Retinal pigment epithelial cell (primary cell): ENCODE measurements at regions not wholly inside any gene's neighbourhood (a gene's known extent, or its start where the extent isn't known, plus 50 kb on each side); places are given as distances from the start of the nearest gene placed in this dataset.

Experiments used
- DNase-seq: peaks from one replicate; pipeline ENCODE4 v3.0.0-alpha.2; 2010; ENCODE audit warnings: low read depth
- H3K4me3 ChIP-seq: 2 replicates; pipeline ENCODE4 v1.5.1; 2011; ENCODE audit warnings: mild to moderate bottlenecking, low read length, control low read depth, moderate library complexity
- CTCF ChIP-seq: conservative IDR thresholded peaks from 2 replicates; pipeline ENCODE4 v1.5.1; 2011; ENCODE audit warnings: low read depth, low read length, control low read depth, inconsistent platforms

DNA sequence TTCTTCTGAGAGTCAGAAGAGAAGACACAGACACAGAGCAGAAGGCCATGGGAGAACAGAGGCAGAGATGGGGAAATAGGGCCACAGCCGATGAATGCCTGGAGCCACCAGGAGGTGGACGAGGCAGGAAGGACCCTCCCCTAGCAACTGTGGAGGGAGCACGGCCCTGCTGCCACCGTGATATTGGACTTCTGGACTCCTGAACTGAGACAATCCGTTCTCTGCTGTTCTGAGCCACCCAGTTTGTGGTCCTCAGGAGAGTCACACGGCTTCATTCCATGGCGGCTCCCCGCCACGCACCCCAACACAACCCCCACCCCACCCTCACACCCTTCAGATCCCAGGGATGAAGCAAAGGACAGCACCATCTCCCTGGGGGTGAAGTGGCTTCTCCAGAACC, 338.1 kb downstream of the CTTN start:
- no peak for TF ChIP-seq CTCF
- DNase-seq: no peak

DNA sequence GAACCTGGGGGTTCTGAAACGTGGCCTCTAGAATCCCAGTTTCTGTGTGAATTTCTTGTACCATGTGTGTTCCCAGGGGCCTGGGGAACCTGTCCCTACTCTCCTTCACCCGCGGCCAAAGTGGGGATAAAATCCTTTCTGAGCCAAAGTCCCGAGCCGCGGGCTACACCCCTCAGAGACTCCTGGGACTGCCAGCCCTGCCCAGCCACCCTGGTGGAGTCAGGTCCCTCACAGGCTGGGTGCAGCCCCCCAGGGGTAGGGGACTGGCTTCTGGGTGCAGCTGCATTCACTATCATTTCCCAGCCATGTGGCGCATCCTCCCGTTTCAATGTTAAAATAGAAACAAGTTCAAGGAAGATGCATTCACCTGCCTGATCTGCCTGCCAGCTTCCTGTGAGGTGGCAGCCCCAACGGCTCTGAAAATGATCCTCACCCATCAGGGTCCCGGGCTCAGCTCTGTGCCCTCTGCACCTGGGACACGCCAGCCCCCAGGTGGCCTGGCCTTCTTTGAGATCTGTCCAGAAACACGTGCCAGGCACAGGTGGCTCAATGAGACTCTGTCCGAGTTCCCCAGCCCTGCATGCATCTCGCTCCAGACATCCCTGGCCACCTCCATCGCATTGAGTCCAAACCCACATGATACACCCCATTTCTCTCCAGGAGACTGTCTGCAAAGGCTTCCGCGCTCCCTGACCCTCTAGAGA, 338.8 kb downstream of the CTTN start:
- no peak for TF ChIP-seq CTCF
- H3K4me3 ChIP-seq: no peak overlapping the region
- DNase-seq: no peak

More for the DNA sequence above, 338.1 kb downstream of the CTTN start:
- no peak overlapping the region for H3K4me3 ChIP-seq

DNA sequence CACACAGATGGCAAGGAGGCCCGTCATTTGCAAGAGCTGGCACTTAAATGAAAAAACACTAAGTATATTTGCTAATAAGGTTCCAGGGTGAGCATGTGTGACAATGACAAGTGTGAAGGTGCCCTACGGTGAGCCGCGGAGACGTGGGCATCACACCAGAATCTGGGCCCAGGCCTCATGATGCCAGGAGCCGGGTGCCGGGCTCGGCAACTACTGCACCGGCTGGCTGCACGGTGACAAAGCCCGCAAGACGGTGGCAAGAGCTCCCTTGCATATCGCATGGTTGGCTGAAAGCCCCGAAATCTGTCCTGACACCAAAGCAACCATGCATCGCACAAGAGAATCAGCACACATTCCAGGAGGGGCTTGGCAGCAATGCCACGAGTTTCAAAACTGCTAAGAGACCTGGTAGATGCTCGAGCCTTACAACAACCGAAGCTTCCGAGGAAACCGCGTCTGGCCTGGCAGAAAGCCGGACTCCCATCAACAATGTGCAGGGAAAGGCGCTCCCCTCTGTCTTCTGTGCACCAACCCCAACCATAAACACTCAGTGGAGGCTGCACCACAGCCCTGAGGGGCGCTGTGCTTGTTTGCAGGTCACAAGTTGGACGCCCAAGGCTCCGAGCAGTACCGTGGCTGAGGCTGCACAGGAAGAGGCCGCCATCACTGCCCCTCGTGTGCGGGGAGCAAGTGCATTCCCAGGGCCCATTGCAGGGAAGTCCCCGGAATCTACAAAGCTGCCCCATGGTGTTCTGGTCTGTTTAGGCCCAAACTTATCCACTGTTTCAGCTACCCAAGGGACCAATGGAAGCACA, 339.7 kb downstream of the CTTN start:
- DNase-seq: no peak
- no peak for TF ChIP-seq CTCF

GRCh38 chr11:70738661-70739060, 340.3 kb downstream of the CTTN start:
- no peak for TF ChIP-seq CTCF
- H3K4me3 ChIP-seq: no peak overlapping the region
- DNase-seq: no peak

More for the DNA sequence above, 339.7 kb downstream of the CTTN start:
- H3K4me3 ChIP-seq: no peak overlapping the region

- no peak for TF ChIP-seq CTCF
- DNase-seq: no peak
- H3K4me3 ChIP-seq: no peak overlapping the region
These were observed 340.8 kb downstream of the CTTN start for GRCh38 chr11:70739091-70739490.

DNA sequence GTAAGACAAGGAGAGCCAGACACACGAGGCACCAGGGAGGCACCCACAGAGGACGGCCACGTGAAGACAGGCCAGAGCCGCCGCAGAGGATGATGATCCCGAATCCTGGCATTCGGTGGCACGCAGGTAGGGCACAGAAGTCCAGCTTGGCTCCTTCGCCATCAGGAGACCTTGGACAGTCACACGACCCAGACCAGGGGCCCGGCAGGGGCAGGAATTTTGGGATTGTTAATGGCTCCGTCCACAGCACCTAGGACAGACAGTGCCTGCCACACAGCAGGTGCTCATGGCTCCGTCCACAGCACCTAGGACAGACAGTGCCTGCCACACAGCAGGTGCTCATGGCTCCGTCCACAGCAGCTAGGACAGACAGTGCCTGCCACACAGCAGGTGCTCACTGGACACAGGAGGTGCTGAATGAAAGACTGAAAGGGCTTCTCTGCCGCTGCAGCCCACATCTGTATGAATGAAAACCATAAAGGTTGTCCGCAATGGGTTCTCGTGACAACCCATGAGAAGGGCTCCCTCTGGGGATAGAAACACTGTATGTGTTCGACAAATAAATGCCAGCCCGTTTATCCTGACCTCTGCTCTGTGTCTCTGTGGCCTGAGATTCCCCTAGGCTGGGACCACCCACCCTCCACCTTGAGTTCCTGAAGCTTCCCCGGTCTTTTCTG, 341.6 kb downstream of the CTTN start:
- TF ChIP-seq CTCF: peak; percentile 11
- no peak for DNase-seq

More for the DNA sequence above, 341.6 kb downstream of the CTTN start:
- no peak overlapping the region for H3K4me3 ChIP-seq
